ENCODE measurements at regions not wholly inside any gene's neighbourhood (a gene's known extent, or its start where the extent isn't known, plus 50 kb on each side); places are given as distances from the start of the nearest gene placed in this dataset.

GRCh38 chr13:37456041-37456440 is 142.5 kb downstream of the POSTN start:
- Histone ChIP-seq H3K9ac (ENCODE audit: insufficient read depth, low read depth, low read length) (no peak overlapping the region), H3K4me3 (replicated peaks in 1 of 3; ENCODE audit: insufficient read depth in 1 of 3, low read depth in 2 of 3, low read length in 3 of 3) (no peak overlapping the region), H3K27me3 (ENCODE audit: control insufficient read depth in 1 of 2, insufficient read depth in 2 of 2, low read length in 2 of 2) (no peaks in the 10 kb centered on the region; a peak in 1 of 5 replicates), H3K27ac (ENCODE audit: extremely low read length, insufficient read depth, low read length) (no peak overlapping the region), H4K20me1 (ENCODE audit: insufficient read depth, low read length) (no peaks in the 10 kb centered on the region), H2AFZ (ENCODE audit: low read length) (no peak overlapping the region), H3K4me1 (ENCODE audit: insufficient read depth, low read length) (no peaks in the 10 kb centered on the region), H3K79me2 (ENCODE audit: insufficient read depth, low read length) (no peaks in the 10 kb centered on the region), H3K4me2 (ENCODE audit: low read depth, low read length) (no peak overlapping the region), H3K9me3 (ENCODE audit: low read length) (no peaks in the 10 kb centered on the region), H3K36me3 (replicated peaks in 1 of 2; ENCODE audit: control insufficient read depth in 1 of 2, insufficient read depth in 2 of 2, low read length in 2 of 2) (no peaks in the 10 kb centered on the region)
- WGBS (ENCODE audit: low lambda C conversion rate), result 0% methylated on average over 1 of the region's 1 CpG
- ChIA-PET CTCF (ENCODE audit: low intra/inter-chr PET ratio, low total read pairs) (no interaction called here), POLR2A (no interaction called here)
- in situ Hi-C loops (cut with HindIII; ENCODE audit: extremely low pct_ligation_motif_present, low pct_unique_long_range_greater_than_20kb), result no loop called here
- no TSS peak for BruUV-seq (replicated peaks)
- FAIRE-seq (no peak), ATAC-seq (no peak), DNase-seq (ENCODE audit: low spot score) (no peak)
- intact Hi-C loops (cut with micrococcal nuclease; ENCODE audit: unreplicated experiment), result no loop called here
- TF ChIP-seq ISX (CRISPR knock-in tag; conservative IDR thresholded peaks at IDR 0.05) (no peak), HOXA7 (CRISPR knock-in tag; IDR thresholded peaks at IDR 0.05) (no peak), HIC2 (CRISPR knock-in tag; IDR thresholded peaks at IDR 0.05; ENCODE audit: low read depth) (no peak), TRIM24 (CRISPR knock-in tag; IDR thresholded peaks at IDR 0.05) (no peak), RAD21 (CRISPR knock-in tag; IDR thresholded peaks at IDR 0.05) (no peak), HNRNPH1 (optimal IDR thresholded peaks at IDR 0.05; ENCODE audit: low read depth, low read length) (no peak), ZNF670 (CRISPR knock-in tag; IDR thresholded peaks at IDR 0.05; ENCODE audit: borderline replicate concordance) (no peak), AGO2 (optimal IDR thresholded peaks at IDR 0.05; ENCODE audit: low read depth, low read length) (no peak), ZNF350 (CRISPR knock-in tag; IDR thresholded peaks at IDR 0.05; ENCODE audit: borderline replicate concordance, low read depth) (no peak), KLF16 (CRISPR knock-in tag; IDR thresholded peaks at IDR 0.05) (no peak), ZNF567 (CRISPR knock-in tag; IDR thresholded peaks at IDR 0.05; ENCODE audit: borderline replicate concordance) (no peak), ZNF383 (CRISPR knock-in tag; IDR thresholded peaks at IDR 0.05; ENCODE audit: borderline replicate concordance) (no peak), ZNF143 (CRISPR knock-in tag; IDR thresholded peaks at IDR 0.05) (no peak), ZNF496 (CRISPR knock-in tag; IDR thresholded peaks at IDR 0.05; ENCODE audit: insufficient replicate concordance) (no peak), SRSF1 (optimal IDR thresholded peaks at IDR 0.05; ENCODE audit: low read depth, low read length) (no peak), ZNF142 (CRISPR knock-in tag; IDR thresholded peaks at IDR 0.05) (no peak)
- TF ChIP-seq, protein P1, sequence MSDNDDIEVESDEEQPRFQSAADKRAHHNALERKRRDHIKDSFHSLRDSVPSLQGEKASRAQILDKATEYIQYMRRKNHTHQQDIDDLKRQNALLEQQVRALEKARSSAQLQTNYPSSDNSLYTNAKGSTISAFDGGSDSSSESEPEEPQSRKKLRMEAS (IDR thresholded peaks at IDR 0.05), result no peak
- TF ChIP-seq, protein P2, sequence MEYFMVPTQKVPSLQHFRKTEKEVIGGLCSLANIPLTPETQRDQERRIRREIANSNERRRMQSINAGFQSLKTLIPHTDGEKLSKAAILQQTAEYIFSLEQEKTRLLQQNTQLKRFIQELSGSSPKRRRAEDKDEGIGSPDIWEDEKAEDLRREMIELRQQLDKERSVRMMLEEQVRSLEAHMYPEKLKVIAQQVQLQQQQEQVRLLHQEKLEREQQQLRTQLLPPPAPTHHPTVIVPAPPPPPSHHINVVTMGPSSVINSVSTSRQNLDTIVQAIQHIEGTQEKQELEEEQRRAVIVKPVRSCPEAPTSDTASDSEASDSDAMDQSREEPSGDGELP (IDR thresholded peaks at IDR 0.05; ENCODE audit: borderline replicate concordance, low read depth), result no peak

All from HepG2 (cell line).